ENCODE measurements at regions not wholly inside any gene's neighbourhood (a gene's known extent, or its start where the extent isn't known, plus 50 kb on each side); places are given as distances from the start of the nearest gene placed in this dataset.

- ATAC-seq (no peak), DNase-seq (no peak)
- H3K27ac Mint-ChIP-seq, result no peak overlapping the region
- no peaks in the 10 kb centered on the region for H3K4me1 Mint-ChIP-seq
- H3K9me3 Mint-ChIP-seq, result peaks cover 11 to 27% of the 10 kb centered on the region in 2 donors
- no peaks in the 10 kb centered on the region for H3K27me3 Mint-ChIP-seq
- H3K4me3 Mint-ChIP-seq, result no peak overlapping the region
Observed at GRCh38 chr1:216830424-216831210, 107.4 kb upstream of the ESRRG start.

GRCh38 chr1:216827251-216827650 lies 104.0 kb upstream of the ESRRG start:
- no peaks in the 10 kb centered on the region for H3K27me3 Mint-ChIP-seq
- DNase-seq, result no peak
- no peak overlapping the region for H3K27ac Mint-ChIP-seq
- no peaks in the 10 kb centered on the region for H3K4me1 Mint-ChIP-seq
- peaks cover 5 to 14% of the 10 kb centered on the region in 2 donors for H3K9me3 Mint-ChIP-seq
- ATAC-seq, result no peak
- no peak overlapping the region for H3K4me3 Mint-ChIP-seq

GRCh38 chr1:216826646-216827045 lies 103.4 kb upstream of the ESRRG start:
- H3K27ac Mint-ChIP-seq, result no peak overlapping the region
- no peaks in the 10 kb centered on the region for H3K4me1 Mint-ChIP-seq
- no peak for ATAC-seq
- H3K9me3 Mint-ChIP-seq, result peaks cover 5 to 14% of the 10 kb centered on the region in 2 donors
- no peak for DNase-seq
- H3K27me3 Mint-ChIP-seq, result no peaks in the 10 kb centered on the region
- no peak overlapping the region for H3K4me3 Mint-ChIP-seq

GRCh38 chr1:216826214-216826613 lies 103.0 kb upstream of the ESRRG start:
- Mint-ChIP-seq H3K4me3 (no peak overlapping the region), H3K27ac (no peak overlapping the region), H3K4me1 (no peaks in the 10 kb centered on the region), H3K9me3 (peaks cover 5 to 14% of the 10 kb centered on the region in 2 donors), H3K27me3 (no peaks in the 10 kb centered on the region)
- DNase-seq, result no peak
- no peak for ATAC-seq

- Mint-ChIP-seq H3K4me1 (no peaks in the 10 kb centered on the region), H3K27me3 (no peaks in the 10 kb centered on the region), H3K9me3 (peaks cover 5 to 12% of the 10 kb centered on the region in 2 donors), H3K27ac (no peak overlapping the region), H3K4me3 (no peak overlapping the region)
- DNase-seq, result no peak
- ATAC-seq, result no peak
Observed at GRCh38 chr1:216825557-216825956, 102.3 kb upstream of the ESRRG start.

- ATAC-seq (no peak), DNase-seq (no peak)
- Mint-ChIP-seq H3K4me1 (no peaks in the 10 kb centered on the region), H3K27ac (no peak overlapping the region), H3K27me3 (no peaks in the 10 kb centered on the region), H3K9me3 (peaks cover 5 to 7% of the 10 kb centered on the region in 2 donors), H3K4me3 (no peak overlapping the region)
Observed at GRCh38 chr1:216824511-216824910, 101.3 kb upstream of the ESRRG start.

- H3K27ac Mint-ChIP-seq, result no peak overlapping the region
- no peaks in the 10 kb centered on the region for H3K4me1 Mint-ChIP-seq
- H3K4me3 Mint-ChIP-seq, result no peak overlapping the region
- no peaks in the 10 kb centered on the region for H3K27me3 Mint-ChIP-seq
- peaks cover 5 to 10% of the 10 kb centered on the region in 2 donors for H3K9me3 Mint-ChIP-seq
- ATAC-seq, result no peak
- no peak for DNase-seq
Observed at GRCh38 chr1:216823731-216824130, 100.5 kb upstream of the ESRRG start.

- Mint-ChIP-seq H3K4me3 (no peak overlapping the region), H3K27me3 (no peaks in the 10 kb centered on the region), H3K4me1 (no peaks in the 10 kb centered on the region), H3K27ac (no peak overlapping the region), H3K9me3 (peaks cover 5 to 12% of the 10 kb centered on the region in 2 donors)
- no peak for DNase-seq
- no peak for ATAC-seq
Observed at GRCh38 chr1:216822480-216822879, 99.3 kb upstream of the ESRRG start.

- ATAC-seq (no peak), DNase-seq (no peak)
- no peaks in the 10 kb centered on the region for H3K4me1 Mint-ChIP-seq
- peaks cover 5 to 7% of the 10 kb centered on the region in 2 donors for H3K9me3 Mint-ChIP-seq
- no peak overlapping the region for H3K4me3 Mint-ChIP-seq
- H3K27ac Mint-ChIP-seq, result no peak overlapping the region
- H3K27me3 Mint-ChIP-seq, result no peaks in the 10 kb centered on the region
Observed at GRCh38 chr1:216820345-216820744, 97.1 kb upstream of the ESRRG start.

- DNase-seq (no peak), ATAC-seq (no peak)
- Mint-ChIP-seq H3K9me3 (peaks cover 0 to 7% of the 10 kb centered on the region in 2 donors), H3K27me3 (no peaks in the 10 kb centered on the region), H3K27ac (no peak overlapping the region), H3K4me1 (no peaks in the 10 kb centered on the region), H3K4me3 (no peak overlapping the region)
Observed at GRCh38 chr1:216818284-216818683, 95.1 kb upstream of the ESRRG start.

- no peak overlapping the region for H3K27ac Mint-ChIP-seq
- no peak for DNase-seq
- H3K27me3 Mint-ChIP-seq, result no peaks in the 10 kb centered on the region
- no peak overlapping the region for H3K4me3 Mint-ChIP-seq
- ATAC-seq, result no peak
- H3K4me1 Mint-ChIP-seq, result no peaks in the 10 kb centered on the region
- H3K9me3 Mint-ChIP-seq, result peaks cover 0 to 7% of the 10 kb centered on the region in 2 donors
Observed at GRCh38 chr1:216815260-216816131, 92.3 kb upstream of the ESRRG start.

- DNase-seq (no peak), ATAC-seq (no peak)
- Mint-ChIP-seq H3K4me1 (no peaks in the 10 kb centered on the region), H3K27ac (no peak overlapping the region), H3K9me3 (peaks cover 0 to 7% of the 10 kb centered on the region in 2 donors), H3K4me3 (no peak overlapping the region), H3K27me3 (no peaks in the 10 kb centered on the region)
Observed at GRCh38 chr1:216814576-216815259, 91.5 kb upstream of the ESRRG start.

GRCh38 chr1:216812966-216813365 lies 89.7 kb upstream of the ESRRG start:
- DNase-seq (no peak), ATAC-seq (no peak)
- Mint-ChIP-seq H3K4me1 (no peaks in the 10 kb centered on the region), H3K27me3 (no peaks in the 10 kb centered on the region), H3K9me3 (no peaks in the 10 kb centered on the region), H3K4me3 (no peak overlapping the region), H3K27ac (no peak overlapping the region)

- Mint-ChIP-seq H3K4me1 (no peaks in the 10 kb centered on the region), H3K27ac (no peak overlapping the region), H3K27me3 (no peaks in the 10 kb centered on the region), H3K9me3 (no peaks in the 10 kb centered on the region), H3K4me3 (no peak overlapping the region)
- DNase-seq, result no peak
- no peak for ATAC-seq
Observed at GRCh38 chr1:216809649-216810048, 86.4 kb upstream of the ESRRG start.

GRCh38 chr1:216807696-216808095 lies 84.5 kb upstream of the ESRRG start:
- ATAC-seq (no peak), DNase-seq (no peak)
- Mint-ChIP-seq H3K27me3 (no peaks in the 10 kb centered on the region), H3K9me3 (peaks cover 0 to 5% of the 10 kb centered on the region in 2 donors), H3K27ac (no peak overlapping the region), H3K4me1 (no peaks in the 10 kb centered on the region), H3K4me3 (no peak overlapping the region)

GRCh38 chr1:216805953-216806352 lies 82.7 kb upstream of the ESRRG start:
- no peaks in the 10 kb centered on the region for H3K27me3 Mint-ChIP-seq
- no peak overlapping the region for H3K27ac Mint-ChIP-seq
- no peak overlapping the region for H3K4me3 Mint-ChIP-seq

More at GRCh38 chr1:216805953-216806352, 82.7 kb upstream of the ESRRG start:
- no peak for ATAC-seq
- DNase-seq, result no peak
- peaks cover 0 to 14% of the 10 kb centered on the region in 2 donors for H3K9me3 Mint-ChIP-seq
- H3K4me1 Mint-ChIP-seq, result no peaks in the 10 kb centered on the region

Data from stimulated activated naive CD8-positive, alpha-beta T cell treated with anti-CD3 and anti-CD28 coated beads, Interleukin-15, amount 100 ng/mL, for 72 hours (primary cell).